D721Med (cell line): ENCODE measurements at regions not wholly inside any gene's neighbourhood (a gene's known extent, or its start where the extent isn't known, plus 50 kb on each side); places are given as distances from the start of the nearest gene placed in this dataset.

ENCODE experiments used
- DNase-seq: peaks from one replicate; pipeline ENCODE4 v3.0.0; 2011; ENCODE audit warnings: low spot score; ENCODE audit not compliant: insufficient read length
- FAIRE-seq: peaks from 2 replicates; lab custom pipeline; 2011; peaks lifted over from hg19 to GRCh38; lab: Jason Lieb, UNC
- TF ChIP-seq, protein P1 (sequence below): IDR thresholded peaks from 2 replicates; pipeline ENCODE4 v1.5.1; 2012; ENCODE audit warnings: mild to moderate bottlenecking, control low read depth; ENCODE audit not compliant: insufficient read depth; ENCODE audit errors: missing control alignments

GRCh38 chr5:89613222-89613956, 730.4 kb upstream of the MEF2C start:
- no peak for DNase-seq
- FAIRE-seq, result no peak
- TF ChIP-seq, protein P1, sequence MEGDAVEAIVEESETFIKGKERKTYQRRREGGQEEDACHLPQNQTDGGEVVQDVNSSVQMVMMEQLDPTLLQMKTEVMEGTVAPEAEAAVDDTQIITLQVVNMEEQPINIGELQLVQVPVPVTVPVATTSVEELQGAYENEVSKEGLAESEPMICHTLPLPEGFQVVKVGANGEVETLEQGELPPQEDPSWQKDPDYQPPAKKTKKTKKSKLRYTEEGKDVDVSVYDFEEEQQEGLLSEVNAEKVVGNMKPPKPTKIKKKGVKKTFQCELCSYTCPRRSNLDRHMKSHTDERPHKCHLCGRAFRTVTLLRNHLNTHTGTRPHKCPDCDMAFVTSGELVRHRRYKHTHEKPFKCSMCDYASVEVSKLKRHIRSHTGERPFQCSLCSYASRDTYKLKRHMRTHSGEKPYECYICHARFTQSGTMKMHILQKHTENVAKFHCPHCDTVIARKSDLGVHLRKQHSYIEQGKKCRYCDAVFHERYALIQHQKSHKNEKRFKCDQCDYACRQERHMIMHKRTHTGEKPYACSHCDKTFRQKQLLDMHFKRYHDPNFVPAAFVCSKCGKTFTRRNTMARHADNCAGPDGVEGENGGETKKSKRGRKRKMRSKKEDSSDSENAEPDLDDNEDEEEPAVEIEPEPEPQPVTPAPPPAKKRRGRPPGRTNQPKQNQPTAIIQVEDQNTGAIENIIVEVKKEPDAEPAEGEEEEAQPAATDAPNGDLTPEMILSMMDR, result no peak

DNA sequence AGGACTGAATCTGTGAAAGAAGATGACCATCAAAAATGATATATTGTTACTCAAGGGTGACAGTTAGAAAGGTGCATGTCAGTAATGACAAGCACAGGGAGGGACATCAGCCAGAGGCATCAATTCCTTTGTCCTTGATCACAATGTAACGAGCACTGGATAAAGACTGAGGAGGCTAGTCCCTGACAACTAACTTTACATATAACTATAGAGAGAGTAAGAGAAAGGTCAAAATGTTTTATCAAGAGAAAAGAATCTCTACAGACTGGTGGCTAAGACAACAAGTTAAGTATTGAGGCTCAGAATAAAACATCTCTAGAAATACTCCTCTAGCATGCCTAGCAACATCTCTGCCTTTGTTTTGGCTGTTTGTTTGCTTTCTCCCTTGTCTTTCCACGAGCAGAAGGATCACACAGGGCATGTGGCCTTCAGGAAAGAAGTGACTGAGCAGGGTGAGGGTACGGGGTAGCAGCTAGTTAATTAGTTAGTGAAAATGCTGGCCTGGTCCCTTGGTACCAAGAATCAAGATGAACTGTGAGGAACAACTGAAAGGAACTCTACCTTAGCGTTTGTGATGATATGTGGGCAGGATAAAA, 724.1 kb upstream of the MEF2C start:
- FAIRE-seq (no peak), DNase-seq (no peak)
- TF ChIP-seq, protein P1, result no peak

GRCh38 chr5:89604342-89604741, 721.4 kb upstream of the MEF2C start:
- FAIRE-seq, result no peak
- DNase-seq, result no peak
- TF ChIP-seq, protein P1, result no peak

DNA sequence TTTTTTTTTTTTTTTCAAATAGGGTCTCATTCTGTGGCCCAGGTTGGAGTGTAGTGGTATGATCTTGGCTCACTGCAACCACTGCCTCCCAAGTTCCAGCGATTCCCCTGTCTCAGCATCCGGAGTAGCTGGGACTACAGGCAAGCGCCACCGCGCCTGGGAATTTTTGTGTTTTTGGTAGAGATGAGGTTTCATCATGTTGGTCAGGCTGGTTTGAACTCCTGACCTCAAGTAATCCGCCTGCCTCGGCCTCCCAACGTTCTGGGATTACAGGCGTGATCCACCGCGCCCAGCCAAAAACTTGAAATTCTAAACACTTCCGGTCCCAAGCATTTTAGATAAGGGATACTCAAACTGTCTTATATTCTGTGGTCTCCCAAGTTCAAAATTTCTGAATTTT, 718.9 kb upstream of the MEF2C start:
- TF ChIP-seq, protein P1, result no peak
- DNase-seq (no peak), FAIRE-seq (no peak)

DNA sequence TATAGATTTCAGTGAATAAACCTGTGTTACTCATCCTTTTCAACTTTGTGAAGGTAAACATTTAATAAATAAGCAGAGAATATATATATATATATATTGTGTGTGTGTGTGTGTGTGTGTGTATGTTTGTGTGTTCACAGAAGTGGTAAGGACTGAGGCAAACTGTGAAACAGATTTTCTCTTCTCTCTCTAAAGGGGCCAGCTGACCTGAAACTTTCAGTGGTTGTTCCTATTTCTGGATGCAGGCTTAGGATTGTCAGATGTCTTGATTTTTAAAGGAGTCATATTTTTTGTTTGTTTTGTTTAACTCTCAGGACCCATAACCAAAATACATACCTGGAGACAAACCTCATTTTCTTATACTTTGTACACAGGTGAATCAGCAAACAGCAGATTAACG, 714.9 kb upstream of the MEF2C start:
- FAIRE-seq (no peak), DNase-seq (no peak)
- TF ChIP-seq, protein P1, result no peak

DNA sequence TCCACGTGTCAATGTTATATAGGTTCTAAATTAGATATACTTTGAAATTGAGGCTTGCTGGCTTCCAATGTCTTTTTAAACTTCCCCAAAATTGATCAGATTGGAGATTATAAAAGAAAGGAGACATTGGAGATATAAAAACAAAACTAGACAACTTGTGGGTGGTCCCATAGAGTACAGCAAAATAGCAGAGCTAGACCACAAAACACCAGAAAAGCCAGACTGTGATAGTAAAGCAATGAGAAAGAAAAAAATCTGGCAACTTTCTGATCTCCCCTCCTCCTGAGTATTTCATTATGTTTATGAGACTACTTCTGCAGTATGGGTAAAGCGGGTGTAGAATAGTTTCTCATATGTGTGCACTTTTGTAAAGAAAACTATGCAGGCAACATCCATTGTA, 713.8 kb upstream of the MEF2C start:
- DNase-seq (no peak), FAIRE-seq (no peak)
- TF ChIP-seq, protein P1, result no peak

- TF ChIP-seq, protein P1, result no peak
- DNase-seq, result no peak
- no peak for FAIRE-seq
Measured at GRCh38 chr5:89595056-89595455, 712.1 kb upstream of the MEF2C start.
